GM23338 (cell line): ENCODE measurements at regions not wholly inside any gene's neighbourhood (a gene's known extent, or its start where the extent isn't known, plus 50 kb on each side); places are given as distances from the start of the nearest gene placed in this dataset.

Source experiments
- ATAC-seq: fragments of 200-7000 bp; cut with Tn5 transposase; 3 replicates; pipeline ENCODE4 v1.9.1; 2020
- DNase-seq: peaks from one replicate; pipeline ENCODE4 v3.0.0-alpha.2; 2015; ENCODE audit warnings: low spot score
- H2AFZ ChIP-seq: fragments of 200-600 bp; sonication (generic); 2 replicates; pipeline ENCODE4 v1.8.0; 2016; ENCODE audit warnings: antibody characterized with exemption, mild to moderate bottlenecking, moderate library complexity
- H3F3A ChIP-seq: fragments of 200-600 bp; sonication (generic); replicated peaks from 2 replicates; pipeline ENCODE4 v1.8.0; 2017; ENCODE audit warnings: antibody characterized with exemption, mixed run types, low read depth
- H3K27ac ChIP-seq: fragments of 200-600 bp; sonication (generic); 2 replicates; pipeline ENCODE4 v1.6.1; 2016; ENCODE audit warnings: low read depth
- H3K27me3 ChIP-seq: fragments of 200-600 bp; sonication (generic); 2 replicates; pipeline ENCODE4 v1.8.0; 2016; ENCODE audit warnings: mild to moderate bottlenecking, mixed run types, moderate library complexity; ENCODE audit not compliant: insufficient read depth
- H3K36me3 ChIP-seq: fragments of 200-600 bp; sonication (generic); 2 replicates; pipeline ENCODE4 v1.8.0; 2016; ENCODE audit warnings: mild to moderate bottlenecking; ENCODE audit not compliant: insufficient read depth
- H3K4me1 ChIP-seq: fragments of 200-600 bp; sonication (generic); 2 replicates; pipeline ENCODE4 v1.8.0; 2016; ENCODE audit warnings: mild to moderate bottlenecking, moderate library complexity; ENCODE audit not compliant: insufficient read depth
- H3K4me2 ChIP-seq: fragments of 200-600 bp; sonication (generic); 2 replicates; pipeline ENCODE4 v1.7.1; 2017; ENCODE audit warnings: mixed run types
- H3K4me3 ChIP-seq: fragments of 200-600 bp; sonication (generic); 2 replicates; pipeline ENCODE4 v1.6.1; 2016; ENCODE audit warnings: mixed run types
- H3K79me2 ChIP-seq: fragments of 200-600 bp; sonication (generic); replicated peaks from 2 replicates; pipeline ENCODE4 v1.8.0; 2017; ENCODE audit warnings: mild to moderate bottlenecking; ENCODE audit not compliant: insufficient read depth
- H3K9me2 ChIP-seq: fragments of 200-600 bp; sonication (generic); 2 replicates; pipeline ENCODE4 v1.8.0; 2017; ENCODE audit not compliant: insufficient read depth
- H4K20me1 ChIP-seq: fragments of 200-600 bp; sonication (generic); replicated peaks from 2 replicates; pipeline ENCODE4 v1.8.0; 2017; ENCODE audit warnings: mild to moderate bottlenecking; ENCODE audit not compliant: insufficient read depth
- H3K27ac Mint-ChIP-seq: 2 replicates; pipeline ENCODE4 v1.8.0; 2020; ENCODE audit warnings: inconsistent platforms, mild to moderate bottlenecking, moderate library complexity, mixed read lengths
- H3K27me3 Mint-ChIP-seq: 3 replicates; pipeline ENCODE4 v1.8.0; 2022; ENCODE audit warnings: low read depth, mild to moderate bottlenecking, moderate library complexity, mixed read lengths, inconsistent platforms; ENCODE audit not compliant: insufficient read depth, poor library complexity
- H3K36me3 Mint-ChIP-seq: 3 replicates; pipeline ENCODE4 v1.8.0; 2021; ENCODE audit warnings: low read depth, mild to moderate bottlenecking, inconsistent platforms, moderate library complexity, mixed read lengths
- H3K4me1 Mint-ChIP-seq: 3 replicates; pipeline ENCODE4 v1.8.0; 2020; ENCODE audit warnings: mild to moderate bottlenecking, inconsistent platforms, mixed read lengths
- H3K4me3 Mint-ChIP-seq: 3 replicates; pipeline ENCODE4 v1.8.0; 2021; ENCODE audit warnings: moderate library complexity, mild to moderate bottlenecking, inconsistent platforms, mixed read lengths
- H3K9me3 Mint-ChIP-seq: 3 replicates; pipeline ENCODE4 v1.8.0; 2020; ENCODE audit warnings: moderate library complexity, mild to moderate bottlenecking, inconsistent platforms, mixed read lengths
- CREB1 ChIP-seq: fragments of 250-450 bp; sonication (Bioruptor Pico); IDR thresholded peaks from 2 replicates; pipeline ENCODE4 v1.5.0; 2020; ENCODE audit warnings: low read depth, mild to moderate bottlenecking, moderate library complexity
- EZH2 ChIP-seq: fragments of 200-600 bp; sonication (generic); IDR thresholded peaks from one replicate; pipeline ENCODE4 v1.8.0; 2017; ENCODE audit warnings: antibody characterized with exemption, mild to moderate bottlenecking, low read depth; ENCODE audit not compliant: unreplicated experiment
- JUNB ChIP-seq: IDR thresholded peaks from one replicate; pipeline ENCODE4 v1.6.1; 2016; ENCODE audit warnings: antibody characterized with exemption; ENCODE audit not compliant: unreplicated experiment
- NANOG ChIP-seq: IDR thresholded peaks from 2 replicates; pipeline ENCODE4 v1.6.1; 2016; ENCODE audit warnings: antibody characterized with exemption, borderline replicate concordance
- POLR2AphosphoS5 ChIP-seq: IDR thresholded peaks from 2 replicates; pipeline ENCODE4 v1.6.1; 2016; ENCODE audit warnings: antibody characterized with exemption, low read depth
- STAT1 ChIP-seq: IDR thresholded peaks from one replicate; pipeline ENCODE4 v1.6.1; 2016; ENCODE audit warnings: antibody characterized with exemption; ENCODE audit not compliant: unreplicated experiment
- TF ChIP-seq, protein P1 (sequence below): IDR thresholded peaks from 2 replicates; pipeline ENCODE4 v1.6.1; 2016; ENCODE audit warnings: antibody characterized with exemption
- TF ChIP-seq, protein P2 (sequence below): IDR thresholded peaks from one replicate; pipeline ENCODE4 v1.6.1; 2018; ENCODE audit warnings: antibody characterized with exemption; ENCODE audit not compliant: unreplicated experiment
- TF ChIP-seq, protein P3 (sequence below): fragments of 250-450 bp; sonication (Bioruptor Pico); IDR thresholded peaks from 2 replicates; pipeline ENCODE4 v1.5.0; 2020; ENCODE audit warnings: mild to moderate bottlenecking, moderate library complexity
- TF ChIP-seq, protein P4 (sequence below), 2 experiments: fragments of 200-600 bp in 1 of 2; sonication (generic) in 1 of 2; conservative IDR thresholded peaks; 2 replicates each; pipeline versions ENCODE4 v1.5.1 to v1.6.1; 2016 to 2017; ENCODE audit warnings: antibody characterized with exemption in 2 of 2, low read depth in 2 of 2, mild to moderate bottlenecking in 2 of 2, moderate library complexity in 1 of 2

DNA sequence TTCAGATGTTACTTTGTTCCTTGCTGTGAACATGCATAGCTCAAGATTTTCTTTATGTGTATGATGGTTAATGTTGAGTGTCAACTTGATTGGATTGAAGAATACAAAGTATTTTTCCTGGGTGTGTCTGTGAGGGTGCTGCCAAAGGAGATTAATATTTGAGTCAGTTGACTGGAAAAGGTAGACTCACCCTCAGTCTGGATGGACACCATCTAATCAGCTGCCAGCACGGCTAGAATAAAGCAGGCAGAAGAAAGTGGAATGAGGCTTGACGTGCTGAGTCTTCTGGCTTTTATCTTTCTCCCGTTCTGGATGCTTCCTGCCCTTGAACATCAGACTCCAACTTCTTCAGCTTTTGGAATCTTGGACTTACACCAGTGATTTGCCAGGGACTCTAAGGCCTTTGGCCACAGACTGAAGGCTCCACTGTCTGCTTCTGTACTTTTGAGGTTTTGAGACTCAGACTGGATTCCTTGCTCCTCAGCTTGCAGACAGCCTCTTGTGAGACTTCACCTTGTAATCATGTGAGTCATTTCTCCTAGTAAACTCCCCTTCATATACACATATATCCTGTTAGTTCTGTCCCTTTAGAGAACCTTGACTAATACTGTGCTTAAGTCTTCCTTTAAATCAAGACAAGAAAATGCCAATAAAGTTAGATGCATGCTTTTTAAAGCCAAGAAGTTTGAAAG is 626.6 kb downstream of the KCNT2 start:
- Histone ChIP-seq H3K27me3 (no peaks in the 10 kb centered on the region), H3K79me2 (no peaks in the 10 kb centered on the region), H3K4me2 (no peak overlapping the region), H2AFZ (0 out of 2 replicates have a peak overlapping the region, but pooled peaks have one; percentile 7), H4K20me1 (no peaks in the 10 kb centered on the region), H3F3A (no peaks in the 10 kb centered on the region), H3K4me3 (no peak overlapping the region), H3K9me2 (peaks cover 5% of the 10 kb centered on the region), H3K4me1 (no peaks in the 10 kb centered on the region), H3K27ac (no peak overlapping the region), H3K36me3 (no peaks in the 10 kb centered on the region)
- Mint-ChIP-seq H3K9me3 (no peaks in the 10 kb centered on the region), H3K27ac (no peak overlapping the region; the same call in 1 of the 2 replicates), H3K27me3 (no peaks in the 10 kb centered on the region), H3K36me3 (no peaks in the 10 kb centered on the region), H3K4me3 (no peak overlapping the region), H3K4me1 (no peaks in the 10 kb centered on the region)
- ATAC-seq (no peak), DNase-seq (no peak)
- TF ChIP-seq, protein P1, sequence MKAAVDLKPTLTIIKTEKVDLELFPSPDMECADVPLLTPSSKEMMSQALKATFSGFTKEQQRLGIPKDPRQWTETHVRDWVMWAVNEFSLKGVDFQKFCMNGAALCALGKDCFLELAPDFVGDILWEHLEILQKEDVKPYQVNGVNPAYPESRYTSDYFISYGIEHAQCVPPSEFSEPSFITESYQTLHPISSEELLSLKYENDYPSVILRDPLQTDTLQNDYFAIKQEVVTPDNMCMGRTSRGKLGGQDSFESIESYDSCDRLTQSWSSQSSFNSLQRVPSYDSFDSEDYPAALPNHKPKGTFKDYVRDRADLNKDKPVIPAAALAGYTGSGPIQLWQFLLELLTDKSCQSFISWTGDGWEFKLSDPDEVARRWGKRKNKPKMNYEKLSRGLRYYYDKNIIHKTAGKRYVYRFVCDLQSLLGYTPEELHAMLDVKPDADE, result no peak
- TF ChIP-seq POLR2AphosphoS5 (no peak), CREB1 (no peak), NANOG (no peak), JUNB (no peak), STAT1 (no peak), EZH2 (no peak)
- TF ChIP-seq, protein P2, sequence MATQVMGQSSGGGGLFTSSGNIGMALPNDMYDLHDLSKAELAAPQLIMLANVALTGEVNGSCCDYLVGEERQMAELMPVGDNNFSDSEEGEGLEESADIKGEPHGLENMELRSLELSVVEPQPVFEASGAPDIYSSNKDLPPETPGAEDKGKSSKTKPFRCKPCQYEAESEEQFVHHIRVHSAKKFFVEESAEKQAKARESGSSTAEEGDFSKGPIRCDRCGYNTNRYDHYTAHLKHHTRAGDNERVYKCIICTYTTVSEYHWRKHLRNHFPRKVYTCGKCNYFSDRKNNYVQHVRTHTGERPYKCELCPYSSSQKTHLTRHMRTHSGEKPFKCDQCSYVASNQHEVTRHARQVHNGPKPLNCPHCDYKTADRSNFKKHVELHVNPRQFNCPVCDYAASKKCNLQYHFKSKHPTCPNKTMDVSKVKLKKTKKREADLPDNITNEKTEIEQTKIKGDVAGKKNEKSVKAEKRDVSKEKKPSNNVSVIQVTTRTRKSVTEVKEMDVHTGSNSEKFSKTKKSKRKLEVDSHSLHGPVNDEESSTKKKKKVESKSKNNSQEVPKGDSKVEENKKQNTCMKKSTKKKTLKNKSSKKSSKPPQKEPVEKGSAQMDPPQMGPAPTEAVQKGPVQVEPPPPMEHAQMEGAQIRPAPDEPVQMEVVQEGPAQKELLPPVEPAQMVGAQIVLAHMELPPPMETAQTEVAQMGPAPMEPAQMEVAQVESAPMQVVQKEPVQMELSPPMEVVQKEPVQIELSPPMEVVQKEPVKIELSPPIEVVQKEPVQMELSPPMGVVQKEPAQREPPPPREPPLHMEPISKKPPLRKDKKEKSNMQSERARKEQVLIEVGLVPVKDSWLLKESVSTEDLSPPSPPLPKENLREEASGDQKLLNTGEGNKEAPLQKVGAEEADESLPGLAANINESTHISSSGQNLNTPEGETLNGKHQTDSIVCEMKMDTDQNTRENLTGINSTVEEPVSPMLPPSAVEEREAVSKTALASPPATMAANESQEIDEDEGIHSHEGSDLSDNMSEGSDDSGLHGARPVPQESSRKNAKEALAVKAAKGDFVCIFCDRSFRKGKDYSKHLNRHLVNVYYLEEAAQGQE, result no peak
- TF ChIP-seq, protein P3, sequence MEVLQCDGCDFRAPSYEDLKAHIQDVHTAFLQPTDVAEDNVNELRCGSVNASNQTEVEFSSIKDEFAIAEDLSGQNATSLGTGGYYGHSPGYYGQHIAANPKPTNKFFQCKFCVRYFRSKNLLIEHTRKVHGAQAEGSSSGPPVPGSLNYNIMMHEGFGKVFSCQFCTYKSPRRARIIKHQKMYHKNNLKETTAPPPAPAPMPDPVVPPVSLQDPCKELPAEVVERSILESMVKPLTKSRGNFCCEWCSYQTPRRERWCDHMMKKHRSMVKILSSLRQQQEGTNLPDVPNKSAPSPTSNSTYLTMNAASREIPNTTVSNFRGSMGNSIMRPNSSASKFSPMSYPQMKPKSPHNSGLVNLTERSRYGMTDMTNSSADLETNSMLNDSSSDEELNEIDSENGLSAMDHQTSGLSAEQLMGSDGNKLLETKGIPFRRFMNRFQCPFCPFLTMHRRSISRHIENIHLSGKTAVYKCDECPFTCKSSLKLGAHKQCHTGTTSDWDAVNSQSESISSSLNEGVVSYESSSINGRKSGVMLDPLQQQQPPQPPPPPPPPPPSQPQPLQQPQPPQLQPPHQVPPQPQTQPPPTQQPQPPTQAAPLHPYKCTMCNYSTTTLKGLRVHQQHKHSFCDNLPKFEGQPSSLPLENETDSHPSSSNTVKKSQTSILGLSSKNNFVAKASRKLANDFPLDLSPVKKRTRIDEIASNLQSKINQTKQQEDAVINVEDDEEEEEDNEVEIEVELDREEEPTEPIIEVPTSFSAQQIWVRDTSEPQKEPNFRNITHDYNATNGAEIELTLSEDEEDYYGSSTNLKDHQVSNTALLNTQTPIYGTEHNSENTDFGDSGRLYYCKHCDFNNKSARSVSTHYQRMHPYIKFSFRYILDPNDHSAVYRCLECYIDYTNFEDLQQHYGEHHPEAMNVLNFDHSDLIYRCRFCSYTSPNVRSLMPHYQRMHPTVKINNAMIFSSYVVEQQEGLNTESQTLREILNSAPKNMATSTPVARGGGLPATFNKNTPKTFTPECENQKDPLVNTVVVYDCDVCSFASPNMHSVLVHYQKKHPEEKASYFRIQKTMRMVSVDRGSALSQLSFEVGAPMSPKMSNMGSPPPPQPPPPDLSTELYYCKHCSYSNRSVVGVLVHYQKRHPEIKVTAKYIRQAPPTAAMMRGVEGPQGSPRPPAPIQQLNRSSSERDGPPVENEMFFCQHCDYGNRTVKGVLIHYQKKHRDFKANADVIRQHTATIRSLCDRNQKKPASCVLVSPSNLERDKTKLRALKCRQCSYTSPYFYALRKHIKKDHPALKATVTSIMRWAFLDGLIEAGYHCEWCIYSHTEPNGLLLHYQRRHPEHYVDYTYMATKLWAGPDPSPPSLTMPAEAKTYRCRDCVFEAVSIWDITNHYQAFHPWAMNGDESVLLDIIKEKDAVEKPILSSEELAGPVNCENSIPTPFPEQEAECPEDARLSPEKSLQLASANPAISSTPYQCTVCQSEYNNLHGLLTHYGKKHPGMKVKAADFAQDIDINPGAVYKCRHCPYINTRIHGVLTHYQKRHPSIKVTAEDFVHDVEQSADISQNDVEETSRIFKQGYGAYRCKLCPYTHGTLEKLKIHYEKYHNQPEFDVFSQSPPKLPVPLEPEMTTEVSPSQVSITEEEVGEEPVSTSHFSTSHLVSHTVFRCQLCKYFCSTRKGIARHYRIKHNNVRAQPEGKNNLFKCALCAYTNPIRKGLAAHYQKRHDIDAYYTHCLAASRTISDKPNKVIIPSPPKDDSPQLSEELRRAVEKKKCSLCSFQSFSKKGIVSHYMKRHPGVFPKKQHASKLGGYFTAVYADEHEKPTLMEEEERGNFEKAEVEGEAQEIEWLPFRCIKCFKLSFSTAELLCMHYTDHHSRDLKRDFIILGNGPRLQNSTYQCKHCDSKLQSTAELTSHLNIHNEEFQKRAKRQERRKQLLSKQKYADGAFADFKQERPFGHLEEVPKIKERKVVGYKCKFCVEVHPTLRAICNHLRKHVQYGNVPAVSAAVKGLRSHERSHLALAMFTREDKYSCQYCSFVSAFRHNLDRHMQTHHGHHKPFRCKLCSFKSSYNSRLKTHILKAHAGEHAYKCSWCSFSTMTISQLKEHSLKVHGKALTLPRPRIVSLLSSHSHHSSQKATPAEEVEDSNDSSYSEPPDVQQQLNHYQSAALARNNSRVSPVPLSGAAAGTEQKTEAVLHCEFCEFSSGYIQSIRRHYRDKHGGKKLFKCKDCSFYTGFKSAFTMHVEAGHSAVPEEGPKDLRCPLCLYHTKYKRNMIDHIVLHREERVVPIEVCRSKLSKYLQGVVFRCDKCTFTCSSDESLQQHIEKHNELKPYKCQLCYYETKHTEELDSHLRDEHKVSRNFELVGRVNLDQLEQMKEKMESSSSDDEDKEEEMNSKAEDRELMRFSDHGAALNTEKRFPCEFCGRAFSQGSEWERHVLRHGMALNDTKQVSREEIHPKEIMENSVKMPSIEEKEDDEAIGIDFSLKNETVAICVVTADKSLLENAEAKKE (CRISPR knock-in tag), result no peak
- TF ChIP-seq, protein P4, sequence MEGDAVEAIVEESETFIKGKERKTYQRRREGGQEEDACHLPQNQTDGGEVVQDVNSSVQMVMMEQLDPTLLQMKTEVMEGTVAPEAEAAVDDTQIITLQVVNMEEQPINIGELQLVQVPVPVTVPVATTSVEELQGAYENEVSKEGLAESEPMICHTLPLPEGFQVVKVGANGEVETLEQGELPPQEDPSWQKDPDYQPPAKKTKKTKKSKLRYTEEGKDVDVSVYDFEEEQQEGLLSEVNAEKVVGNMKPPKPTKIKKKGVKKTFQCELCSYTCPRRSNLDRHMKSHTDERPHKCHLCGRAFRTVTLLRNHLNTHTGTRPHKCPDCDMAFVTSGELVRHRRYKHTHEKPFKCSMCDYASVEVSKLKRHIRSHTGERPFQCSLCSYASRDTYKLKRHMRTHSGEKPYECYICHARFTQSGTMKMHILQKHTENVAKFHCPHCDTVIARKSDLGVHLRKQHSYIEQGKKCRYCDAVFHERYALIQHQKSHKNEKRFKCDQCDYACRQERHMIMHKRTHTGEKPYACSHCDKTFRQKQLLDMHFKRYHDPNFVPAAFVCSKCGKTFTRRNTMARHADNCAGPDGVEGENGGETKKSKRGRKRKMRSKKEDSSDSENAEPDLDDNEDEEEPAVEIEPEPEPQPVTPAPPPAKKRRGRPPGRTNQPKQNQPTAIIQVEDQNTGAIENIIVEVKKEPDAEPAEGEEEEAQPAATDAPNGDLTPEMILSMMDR (conservative IDR thresholded peaks at IDR 0.05; ENCODE audit: low read depth in 2 of 2), result no peak
